ENCODE measurements at regions not wholly inside any gene's neighbourhood (a gene's known extent, or its start where the extent isn't known, plus 50 kb on each side); places are given as distances from the start of the nearest gene placed in this dataset.

- no peak for DNase-seq (ENCODE audit: low read depth in 1 of 2, low spot score in 1 of 2)
Observed at GRCh38 chr4:24013668-24014422, 124.0 kb upstream of the PPARGC1A start.

GRCh38 chr4:24010994-24011393 is 121.1 kb upstream of the PPARGC1A start:
- DNase-seq (ENCODE audit: low read depth in 1 of 2, low spot score in 1 of 2): no peak

GRCh38 chr4:24010573-24010972 is 120.7 kb upstream of the PPARGC1A start:
- DNase-seq (ENCODE audit: low read depth in 1 of 2, low spot score in 1 of 2): no peak

GRCh38 chr4:24007860-24008261 is 118.0 kb upstream of the PPARGC1A start:
- DNase-seq (ENCODE audit: low read depth in 1 of 2, low spot score in 1 of 2): no peak

- DNase-seq (ENCODE audit: low read depth in 1 of 2, low spot score in 1 of 2): no peak
Observed at GRCh38 chr4:24006269-24006668, 116.4 kb upstream of the PPARGC1A start.

- DNase-seq (ENCODE audit: low read depth in 1 of 2, low spot score in 1 of 2): no peak
Observed at GRCh38 chr4:24003926-24004325, 114.1 kb upstream of the PPARGC1A start.

- DNase-seq (ENCODE audit: low read depth in 1 of 2, low spot score in 1 of 2): no peak
Observed at GRCh38 chr4:24003496-24003895, 113.6 kb upstream of the PPARGC1A start.

GRCh38 chr4:24002330-24002966 is 112.6 kb upstream of the PPARGC1A start:
- no peak for DNase-seq (ENCODE audit: low read depth in 1 of 2, low spot score in 1 of 2)

- DNase-seq (ENCODE audit: low read depth in 1 of 2, low spot score in 1 of 2): no peak
Observed at GRCh38 chr4:24001486-24002329, 111.9 kb upstream of the PPARGC1A start.

GRCh38 chr4:24000470-24000831 is 110.6 kb upstream of the PPARGC1A start:
- no peak for DNase-seq (ENCODE audit: low read depth in 1 of 2, low spot score in 1 of 2)

GRCh38 chr4:23999714-24000469 is 110.0 kb upstream of the PPARGC1A start:
- DNase-seq (ENCODE audit: low read depth in 1 of 2, low spot score in 1 of 2): no peak

GRCh38 chr4:23993373-23993772 is 103.5 kb upstream of the PPARGC1A start:
- DNase-seq (ENCODE audit: low read depth in 1 of 2, low spot score in 1 of 2): no peak

GRCh38 chr4:23991444-23991843 is 101.6 kb upstream of the PPARGC1A start:
- DNase-seq (ENCODE audit: low read depth in 1 of 2, low spot score in 1 of 2): no peak

- no peak for DNase-seq (ENCODE audit: low read depth in 1 of 2, low spot score in 1 of 2)
Observed at GRCh38 chr4:23986270-23986669, 96.4 kb upstream of the PPARGC1A start.

GRCh38 chr4:23981328-23981727 is 91.5 kb upstream of the PPARGC1A start:
- DNase-seq (ENCODE audit: low read depth in 1 of 2, low spot score in 1 of 2): no peak

- no peak for DNase-seq (ENCODE audit: low read depth in 1 of 2, low spot score in 1 of 2)
Observed at GRCh38 chr4:23979534-23979933, 89.7 kb upstream of the PPARGC1A start.

GRCh38 chr4:23978002-23978401 is 88.2 kb upstream of the PPARGC1A start:
- no peak for DNase-seq (ENCODE audit: low read depth in 1 of 2, low spot score in 1 of 2)

GRCh38 chr4:23976423-23976822 is 86.6 kb upstream of the PPARGC1A start:
- no peak for DNase-seq (ENCODE audit: low read depth in 1 of 2, low spot score in 1 of 2)

- DNase-seq (ENCODE audit: low read depth in 1 of 2, low spot score in 1 of 2): no peak
Observed at GRCh38 chr4:23973308-23973855, 83.5 kb upstream of the PPARGC1A start.

- no peak for DNase-seq (ENCODE audit: low read depth in 1 of 2, low spot score in 1 of 2)
Observed at GRCh38 chr4:23972805-23973204, 83.0 kb upstream of the PPARGC1A start.

GRCh38 chr4:23972187-23972586 is 82.3 kb upstream of the PPARGC1A start:
- no peak for DNase-seq (ENCODE audit: low read depth in 1 of 2, low spot score in 1 of 2)
